Lung (tissue), 11 donors: ENCODE measurements at regions not wholly inside any gene's neighbourhood (a gene's known extent, or its start where the extent isn't known, plus 50 kb on each side); places are given as distances from the start of the nearest gene placed in this dataset.
"Not testable (repeated sequence)": the region's sequence is repeated elsewhere in the genome, so short reads cannot be mapped to it uniquely, and the experiment has no call there.

Experiments
- ATAC-seq: fragments of 200-7000 bp; cut with Tn5 transposase; one replicate; pipeline ENCODE4 v1.9.1; 2020; ENCODE audit warnings: moderate number of reproducible peaks; ENCODE audit not compliant: insufficient read depth, low FRiP score
- DNase-seq, 3 donors: peaks; one replicate each; pipeline ENCODE4 v3.0.0-alpha.2; 2013 to 2017
- H3K27ac ChIP-seq, 2 donors: one replicate each; pipeline ENCODE4 v1.5.1; 2013; ENCODE audit warnings: mild to moderate bottlenecking in 2 of 2, moderate library complexity in 2 of 2, control low read depth in 1 of 2, inconsistent platforms in 1 of 2, low read depth in 1 of 2, low read length in 1 of 2
- H3K27me3 ChIP-seq, 3 donors: one replicate each; pipeline ENCODE4 v1.5.1; 2013; ENCODE audit warnings: low read length in 2 of 3; ENCODE audit not compliant: control insufficient read depth in 3 of 3, insufficient read depth in 3 of 3
- H3K36me3 ChIP-seq, 4 donors: one replicate each; pipeline ENCODE4 v1.5.1; 2013; ENCODE audit warnings: low read length in 4 of 4, mild to moderate bottlenecking in 1 of 4, moderate library complexity in 1 of 4; ENCODE audit not compliant: control insufficient read depth in 4 of 4, insufficient read depth in 4 of 4
- H3K4me1 ChIP-seq, 5 donors: one replicate each; pipeline ENCODE4 v1.5.1; 2013; ENCODE audit warnings: low read length in 5 of 5, mild to moderate bottlenecking in 2 of 5, moderate library complexity in 1 of 5; ENCODE audit not compliant: control insufficient read depth in 5 of 5, insufficient read depth in 5 of 5
- H3K4me3 ChIP-seq: one replicate; pipeline ENCODE4 v1.5.1; 2013; ENCODE audit warnings: mild to moderate bottlenecking, control low read depth, moderate library complexity
- H3K9ac ChIP-seq, 2 donors: one replicate each; pipeline ENCODE4 v1.5.1; 2013; ENCODE audit warnings: low read length in 2 of 2, control low read depth in 1 of 2; ENCODE audit not compliant: insufficient read depth in 1 of 2
- H3K9me3 ChIP-seq, 4 donors: one replicate each; pipeline ENCODE4 v1.5.1; 2013; ENCODE audit warnings: low read length in 3 of 4, mild to moderate bottlenecking in 1 of 4, moderate library complexity in 1 of 4; ENCODE audit not compliant: control insufficient read depth in 4 of 4, insufficient read depth in 3 of 4
- WGBS, 2 donors: extraction: QIAGEN DNeasy Blood & Tissue Kit; methylation state at CpG; one replicate each; pipeline ENCODE4 v1.1.7; 2013; 5-methylcytosine and 5-hydroxymethylcytosine counted together
- TF ChIP-seq, protein P1 (sequence below): IDR thresholded peaks from 2 replicates; pipeline ENCODE4 v1.5.1; 2012; ENCODE audit warnings: mild to moderate bottlenecking; ENCODE audit errors: control extremely low read depth, extremely low read depth
- donor health status: control.
- donor health status: control.
- donor health status: Bipolar disorder and iron deficiency.
- donor health status: healthy.
- donor health status: DM: yes; HTN: yes; CAD: no.

DNA sequence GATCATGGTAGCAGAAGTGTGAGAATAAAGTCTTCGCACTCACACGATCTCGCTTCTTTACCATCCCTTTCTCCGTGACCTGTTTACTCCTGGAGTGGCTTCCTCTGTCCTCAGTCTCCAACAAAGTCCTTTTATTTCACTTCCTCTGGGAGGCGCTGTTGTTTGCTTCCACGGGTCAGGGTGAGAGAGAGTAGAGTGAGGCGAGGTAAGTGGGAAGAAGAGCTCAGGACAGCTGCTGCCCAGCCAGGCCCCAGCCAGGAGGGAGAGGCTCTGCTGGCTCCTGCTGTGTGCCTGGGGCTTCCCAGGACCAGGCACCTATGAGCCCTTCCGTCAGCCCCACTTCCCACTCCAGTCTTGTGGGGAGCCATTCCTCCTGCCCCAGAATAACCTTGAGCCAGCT is 242.1 kb downstream of the FGF9 start:
- H3K9ac ChIP-seq = no peak overlapping the region
- WGBS, 2 donors = 62 to 68% methylated on average over 8 of the region's 8 CpGs
- TF ChIP-seq, protein P1, sequence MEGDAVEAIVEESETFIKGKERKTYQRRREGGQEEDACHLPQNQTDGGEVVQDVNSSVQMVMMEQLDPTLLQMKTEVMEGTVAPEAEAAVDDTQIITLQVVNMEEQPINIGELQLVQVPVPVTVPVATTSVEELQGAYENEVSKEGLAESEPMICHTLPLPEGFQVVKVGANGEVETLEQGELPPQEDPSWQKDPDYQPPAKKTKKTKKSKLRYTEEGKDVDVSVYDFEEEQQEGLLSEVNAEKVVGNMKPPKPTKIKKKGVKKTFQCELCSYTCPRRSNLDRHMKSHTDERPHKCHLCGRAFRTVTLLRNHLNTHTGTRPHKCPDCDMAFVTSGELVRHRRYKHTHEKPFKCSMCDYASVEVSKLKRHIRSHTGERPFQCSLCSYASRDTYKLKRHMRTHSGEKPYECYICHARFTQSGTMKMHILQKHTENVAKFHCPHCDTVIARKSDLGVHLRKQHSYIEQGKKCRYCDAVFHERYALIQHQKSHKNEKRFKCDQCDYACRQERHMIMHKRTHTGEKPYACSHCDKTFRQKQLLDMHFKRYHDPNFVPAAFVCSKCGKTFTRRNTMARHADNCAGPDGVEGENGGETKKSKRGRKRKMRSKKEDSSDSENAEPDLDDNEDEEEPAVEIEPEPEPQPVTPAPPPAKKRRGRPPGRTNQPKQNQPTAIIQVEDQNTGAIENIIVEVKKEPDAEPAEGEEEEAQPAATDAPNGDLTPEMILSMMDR = no peak
- no peak overlapping the region for H3K27ac ChIP-seq
- no peaks in the 10 kb centered on the region for H3K36me3 ChIP-seq
- DNase-seq = no peak
- H3K4me1 ChIP-seq = no peaks in the 10 kb centered on the region
- H3K27me3 ChIP-seq = no peaks in the 10 kb centered on the region
- peaks cover 0 to 3% (median 0%) of the 10 kb centered on the region in 4 donors for H3K9me3 ChIP-seq
- H3K4me3 ChIP-seq = no peak overlapping the region
- no peak for ATAC-seq

DNA sequence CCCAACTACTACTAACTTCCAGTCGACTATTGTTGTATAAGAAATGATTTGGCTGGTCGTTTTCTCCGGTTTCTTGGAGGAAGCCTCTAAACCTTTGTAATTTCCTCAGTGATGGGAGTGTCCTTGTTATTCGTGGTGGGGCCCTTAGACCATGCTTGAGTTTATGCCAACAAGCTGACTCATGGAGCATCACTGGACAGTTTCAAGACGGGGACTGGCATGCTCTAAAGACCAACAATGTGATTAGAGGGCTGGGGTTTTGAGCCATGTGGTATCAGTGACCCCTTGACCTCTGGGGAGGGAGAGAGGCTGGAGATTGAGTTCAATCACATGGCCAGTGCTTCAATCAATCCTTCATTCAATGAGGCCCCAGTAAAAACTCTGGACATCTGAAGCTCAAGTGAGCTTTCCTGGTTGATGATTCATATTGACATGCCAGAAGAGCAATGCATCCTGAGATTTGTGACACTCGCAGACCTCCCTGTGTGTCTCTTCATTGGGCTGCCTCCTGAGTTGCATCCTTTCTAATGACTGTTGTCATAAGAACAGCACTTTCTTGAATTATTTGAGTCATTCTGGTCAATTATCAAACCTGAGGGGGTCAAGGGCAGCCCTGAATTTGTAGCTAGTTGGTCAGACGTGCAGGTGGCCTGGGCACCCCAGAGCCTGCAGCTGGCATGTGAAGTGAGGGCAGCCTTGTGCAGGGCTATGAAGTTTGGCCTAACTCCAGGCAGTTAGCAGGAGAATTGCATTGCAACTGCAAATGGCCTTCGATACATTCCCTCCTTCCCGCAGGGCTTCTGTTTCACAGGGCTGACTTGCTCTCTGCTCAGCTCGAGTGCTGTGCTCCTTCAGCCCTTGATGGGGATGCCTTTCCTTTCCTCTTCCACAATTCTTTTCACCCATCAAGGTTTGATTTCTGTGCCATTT is 246.5 kb downstream of the FGF9 start:
- TF ChIP-seq, protein P1 = no peak
- H3K4me1 ChIP-seq = no peaks in the 10 kb centered on the region
- DNase-seq = no peak
- H3K27me3 ChIP-seq = no peaks in the 10 kb centered on the region
- WGBS, 2 donors = 79% methylated on average over 10 of the region's 10 CpGs
- H3K9ac ChIP-seq = no peak overlapping the region
- H3K9me3 ChIP-seq = no peaks in the 10 kb centered on the region
- H3K27ac ChIP-seq = no peak overlapping the region
- ATAC-seq = no peak
- H3K36me3 ChIP-seq = no peaks in the 10 kb centered on the region
- no peak overlapping the region for H3K4me3 ChIP-seq

DNA sequence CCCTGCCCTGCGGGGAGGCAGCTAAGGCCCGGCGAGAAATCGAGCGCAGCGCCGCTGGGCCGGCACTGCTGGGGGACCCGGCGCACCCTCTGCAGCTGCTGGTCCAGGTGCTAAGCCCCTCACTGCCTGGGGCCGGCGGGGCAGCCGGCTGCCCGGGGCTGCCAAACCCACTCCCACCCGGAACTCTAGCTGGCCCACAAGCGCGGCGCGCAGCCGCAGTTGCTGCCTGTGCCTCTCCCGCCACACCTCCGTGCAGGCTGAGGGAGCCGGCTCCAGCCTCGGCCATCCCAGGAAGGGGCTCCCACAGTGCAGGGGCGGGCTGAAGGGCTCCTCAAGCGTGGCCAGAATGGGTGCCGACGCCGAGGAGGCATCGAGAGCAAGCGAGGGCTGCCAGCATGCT is 249.9 kb downstream of the FGF9 start:
- H3K4me3 ChIP-seq, H3K27ac ChIP-seq, ATAC-seq, H3K9ac ChIP-seq, H3K4me1 ChIP-seq, H3K27me3 ChIP-seq, H3K36me3 ChIP-seq, H3K9me3 ChIP-seq, DNase-seq: not testable (repeated sequence)
- 87 to 96% methylated on average over 23 to 31 of the region's 31 CpGs for WGBS, 2 donors

DNA sequence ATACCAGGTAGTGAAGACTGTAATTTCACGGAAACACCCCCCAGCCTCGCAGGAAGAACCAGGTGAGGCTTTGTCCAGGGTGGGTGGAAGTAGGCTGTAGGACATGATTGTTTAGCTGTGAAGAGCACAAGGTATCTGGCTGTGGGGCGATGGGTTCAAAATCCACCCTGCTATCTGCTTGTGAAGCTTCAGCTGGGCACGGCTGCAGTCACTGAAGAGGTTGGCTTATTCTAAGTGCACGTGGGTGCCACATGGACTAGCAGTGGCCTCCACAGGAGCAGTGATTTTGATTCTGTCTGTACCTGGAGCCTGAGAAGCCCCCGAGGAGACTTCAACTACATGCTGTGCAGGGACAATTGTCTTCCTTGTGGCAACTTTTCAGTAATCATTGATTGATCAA is 254.1 kb downstream of the FGF9 start:
- Histone ChIP-seq H3K9me3 (no peaks in the 10 kb centered on the region), H3K4me1 (peaks cover 0 to 3% (median 0%) of the 10 kb centered on the region in 5 donors), H3K36me3 (no peaks in the 10 kb centered on the region), H3K4me3 (no peak overlapping the region), H3K27me3 (no peaks in the 10 kb centered on the region), H3K9ac (no peak overlapping the region), H3K27ac (no peak overlapping the region)
- no peak for DNase-seq
- TF ChIP-seq, protein P1 = no peak
- WGBS, 2 donors = 91 to 92% methylated on average over 6 of the region's 6 CpGs
- no peak for ATAC-seq
